OCI-M1 (cell line): ENCODE measurements at regions not wholly inside any gene's neighbourhood (a gene's known extent, or its start where the extent isn't known, plus 50 kb on each side); places are given as distances from the start of the nearest gene placed in this dataset.

Experiments used
- DNase-seq: peaks from one replicate; lab custom pipeline; 2025; lab: John Stamatoyannopoulos, UW

DNA sequence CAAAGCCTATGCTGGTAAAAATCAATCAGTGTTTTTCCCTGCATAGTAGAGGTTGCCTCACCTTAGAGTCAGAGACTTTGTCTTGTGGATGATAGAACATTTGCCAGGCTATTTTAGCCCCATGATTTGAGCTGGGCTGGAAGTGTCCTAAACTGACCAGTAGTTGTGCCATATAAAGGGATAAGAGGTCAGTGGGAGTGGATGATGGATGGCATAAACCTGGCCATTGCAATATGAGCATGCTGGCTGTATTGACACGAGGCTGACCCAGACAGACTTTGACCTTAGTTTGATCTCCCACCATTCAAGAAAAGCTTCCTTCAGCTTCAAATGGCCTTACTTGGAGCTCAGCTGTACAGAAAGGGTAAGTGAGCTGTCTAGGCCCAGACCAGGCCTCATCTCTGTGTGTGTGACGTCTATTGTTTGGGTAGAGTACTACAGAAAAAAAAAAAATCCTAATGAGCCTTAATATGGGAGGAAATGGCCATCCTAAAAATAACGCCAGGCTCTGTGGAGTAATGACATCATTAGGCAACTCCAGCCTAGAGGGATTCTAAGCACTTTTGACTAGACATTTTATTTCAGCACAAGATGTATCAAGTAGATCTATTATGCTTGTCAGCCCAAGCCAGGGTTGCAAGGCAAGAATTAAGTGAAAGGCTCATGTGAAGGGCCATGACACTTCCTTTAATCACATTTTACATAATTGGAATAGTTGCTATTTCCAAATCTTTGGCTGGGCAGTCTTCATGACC lies 51.3 kb upstream of the CADM1 start:
- DNase-seq, result no peak
